ENCODE measurements at regions not wholly inside any gene's neighbourhood (a gene's known extent, or its start where the extent isn't known, plus 50 kb on each side); places are given as distances from the start of the nearest gene placed in this dataset.

- H3K4me1 Mint-ChIP-seq (ENCODE audit: low read depth) = peaks cover 2% of the 10 kb centered on the region
- H3K4me3 Mint-ChIP-seq (ENCODE audit: low read depth) = no peak overlapping the region
- peaks cover 11% of the 10 kb centered on the region for H3K27me3 Mint-ChIP-seq
- peaks cover 2% of the 10 kb centered on the region for H3K36me3 Mint-ChIP-seq (ENCODE audit: insufficient read depth)
- no peak overlapping the region for H3K27ac Mint-ChIP-seq
- DNase-seq (ENCODE audit: low spot score, unreplicated experiment) = no peak
- no peak for TF ChIP-seq CTCF (IDR thresholded peaks at IDR 0.05; ENCODE audit: unreplicated experiment)
- peaks cover 19% of the 10 kb centered on the region for H3K9me3 Mint-ChIP-seq (ENCODE audit: low read depth)
These were observed 106.9 kb upstream of the NAV2 start for GRCh38 chr11:19605520-19606371.

- no peak overlapping the region for H3K27ac Mint-ChIP-seq
- H3K4me3 Mint-ChIP-seq (ENCODE audit: low read depth) = no peak overlapping the region
- peaks cover 14% of the 10 kb centered on the region for H3K9me3 Mint-ChIP-seq (ENCODE audit: low read depth)
- peaks cover 2% of the 10 kb centered on the region for H3K36me3 Mint-ChIP-seq (ENCODE audit: insufficient read depth)
- peaks cover 11% of the 10 kb centered on the region for H3K27me3 Mint-ChIP-seq
- TF ChIP-seq CTCF (IDR thresholded peaks at IDR 0.05; ENCODE audit: unreplicated experiment) = no peak
- H3K4me1 Mint-ChIP-seq (ENCODE audit: low read depth) = peaks cover 3% of the 10 kb centered on the region
- no peak for DNase-seq (ENCODE audit: low spot score, unreplicated experiment)
These were observed 107.8 kb upstream of the NAV2 start for GRCh38 chr11:19604679-19605375.

- peaks cover 6% of the 10 kb centered on the region for H3K4me1 Mint-ChIP-seq (ENCODE audit: low read depth)
- TF ChIP-seq CTCF (IDR thresholded peaks at IDR 0.05; ENCODE audit: unreplicated experiment) = no peak
- peaks cover 10% of the 10 kb centered on the region for H3K27me3 Mint-ChIP-seq
- H3K9me3 Mint-ChIP-seq (ENCODE audit: low read depth) = peaks cover 14% of the 10 kb centered on the region
- H3K4me3 Mint-ChIP-seq (ENCODE audit: low read depth) = no peak overlapping the region
- no peak for DNase-seq (ENCODE audit: low spot score, unreplicated experiment)
- H3K27ac Mint-ChIP-seq = no peak overlapping the region
- H3K36me3 Mint-ChIP-seq (ENCODE audit: insufficient read depth) = peaks cover 2% of the 10 kb centered on the region
These were observed 108.9 kb upstream of the NAV2 start for GRCh38 chr11:19603771-19604170.

DNA sequence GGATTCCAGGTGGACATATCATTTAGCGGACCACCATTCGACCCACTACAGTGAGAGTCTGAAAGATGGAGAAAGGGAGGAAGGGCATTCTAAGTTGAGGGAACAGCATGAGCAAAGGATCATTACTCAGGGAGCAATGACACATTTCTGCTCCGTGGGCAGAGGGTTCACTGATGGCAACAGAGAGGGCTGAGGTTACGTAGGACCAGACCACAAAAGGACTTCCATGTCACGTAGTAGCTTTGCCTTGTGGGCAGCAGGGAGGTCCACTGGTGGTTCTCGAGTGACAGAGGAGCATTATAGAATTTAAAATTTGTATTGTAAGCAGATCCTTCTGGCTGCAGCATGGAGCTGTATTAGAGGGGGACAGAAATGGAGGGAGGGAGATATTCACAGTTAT, 109.7 kb upstream of the NAV2 start:
- peaks cover 2% of the 10 kb centered on the region for H3K36me3 Mint-ChIP-seq (ENCODE audit: insufficient read depth)
- no peak overlapping the region for H3K27ac Mint-ChIP-seq
- no peak for DNase-seq (ENCODE audit: low spot score, unreplicated experiment)
- peaks cover 5% of the 10 kb centered on the region for H3K4me1 Mint-ChIP-seq (ENCODE audit: low read depth)
- H3K9me3 Mint-ChIP-seq (ENCODE audit: low read depth) = peaks cover 14% of the 10 kb centered on the region
- peaks cover 10% of the 10 kb centered on the region for H3K27me3 Mint-ChIP-seq
- TF ChIP-seq CTCF (IDR thresholded peaks at IDR 0.05; ENCODE audit: unreplicated experiment) = no peak
- no peak overlapping the region for H3K4me3 Mint-ChIP-seq (ENCODE audit: low read depth)

- Mint-ChIP-seq H3K9me3 (ENCODE audit: low read depth) (peaks cover 14% of the 10 kb centered on the region), H3K4me1 (ENCODE audit: low read depth) (peaks cover 5% of the 10 kb centered on the region), H3K27me3 (peaks cover 13% of the 10 kb centered on the region), H3K4me3 (ENCODE audit: low read depth) (no peak overlapping the region), H3K36me3 (ENCODE audit: insufficient read depth) (peaks cover 2% of the 10 kb centered on the region), H3K27ac (no peak overlapping the region)
- DNase-seq (ENCODE audit: low spot score, unreplicated experiment) = no peak
- no peak for TF ChIP-seq CTCF (IDR thresholded peaks at IDR 0.05; ENCODE audit: unreplicated experiment)
These were observed 110.2 kb upstream of the NAV2 start for GRCh38 chr11:19602406-19602805.

All from progenitor cell of endocrine pancreas (in vitro differentiated cells).